ENCODE measurements at regions not wholly inside any gene's neighbourhood (a gene's known extent, or its start where the extent isn't known, plus 50 kb on each side); places are given as distances from the start of the nearest gene placed in this dataset.
"Not testable (repeated sequence)": the region's sequence is repeated elsewhere in the genome, so short reads cannot be mapped to it uniquely, and the experiment has no call there.

GRCh38 chr2:57185568-57185967 is 861.0 kb upstream of the VRK2 start:
- no peak overlapping the region for H3K4me3 ChIP-seq
- no peaks in the 10 kb centered on the region for H4K20me1 ChIP-seq
- no peak for TF ChIP-seq Cebpa-rat (IDR thresholded peaks at IDR 0.05)
- H3K4me1 ChIP-seq = no peaks in the 10 kb centered on the region
- H3K9me3 ChIP-seq = no peaks in the 10 kb centered on the region
- H3K9ac ChIP-seq = no peak overlapping the region
- H3K4me2 ChIP-seq = no peak overlapping the region
- H3K36me3 ChIP-seq = no peaks in the 10 kb centered on the region
- no peaks in the 10 kb centered on the region for H3K27me3 ChIP-seq
- H3K27ac ChIP-seq = no peak overlapping the region

GRCh38 chr2:57190007-57190406 is 856.6 kb upstream of the VRK2 start:
- Histone ChIP-seq H3K9me3 (no peaks in the 10 kb centered on the region), H3K27ac (no peak overlapping the region), H3K4me2 (no peak overlapping the region), H3K4me1 (no peaks in the 10 kb centered on the region), H3K4me3 (no peak overlapping the region), H3K27me3 (no peaks in the 10 kb centered on the region), H4K20me1 (no peaks in the 10 kb centered on the region), H3K36me3 (no peaks in the 10 kb centered on the region), H3K9ac (no peak overlapping the region)
- TF ChIP-seq Cebpa-rat (IDR thresholded peaks at IDR 0.05) = no peak

DNA sequence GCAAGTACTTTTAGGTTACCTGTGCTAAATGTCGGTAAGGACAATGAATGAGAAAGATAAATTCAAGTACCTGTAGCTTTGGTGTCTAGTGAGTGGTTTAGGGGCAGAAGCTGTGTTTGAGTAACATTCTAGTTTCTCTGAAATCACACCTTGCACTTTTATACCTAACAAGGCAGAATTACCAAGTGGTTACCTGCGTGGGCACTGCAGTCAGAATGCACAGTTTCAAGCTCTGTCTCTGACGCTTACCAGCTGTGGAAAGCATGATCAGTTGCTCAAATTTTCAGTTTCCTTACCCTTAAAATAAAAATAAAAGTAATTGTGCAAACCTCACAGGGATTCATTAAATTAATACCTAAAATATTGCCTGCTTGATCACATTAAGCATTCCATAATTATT is 846.9 kb upstream of the VRK2 start:
- Histone ChIP-seq H3K27me3 (no peaks in the 10 kb centered on the region), H3K27ac (no peak overlapping the region), H3K4me2 (no peak overlapping the region), H4K20me1 (no peaks in the 10 kb centered on the region), H3K4me3 (no peak overlapping the region), H3K9me3 (no peaks in the 10 kb centered on the region), H3K9ac (no peak overlapping the region), H3K4me1 (no peaks in the 10 kb centered on the region), H3K36me3 (no peaks in the 10 kb centered on the region)
- no peak for TF ChIP-seq Cebpa-rat (IDR thresholded peaks at IDR 0.05)

DNA sequence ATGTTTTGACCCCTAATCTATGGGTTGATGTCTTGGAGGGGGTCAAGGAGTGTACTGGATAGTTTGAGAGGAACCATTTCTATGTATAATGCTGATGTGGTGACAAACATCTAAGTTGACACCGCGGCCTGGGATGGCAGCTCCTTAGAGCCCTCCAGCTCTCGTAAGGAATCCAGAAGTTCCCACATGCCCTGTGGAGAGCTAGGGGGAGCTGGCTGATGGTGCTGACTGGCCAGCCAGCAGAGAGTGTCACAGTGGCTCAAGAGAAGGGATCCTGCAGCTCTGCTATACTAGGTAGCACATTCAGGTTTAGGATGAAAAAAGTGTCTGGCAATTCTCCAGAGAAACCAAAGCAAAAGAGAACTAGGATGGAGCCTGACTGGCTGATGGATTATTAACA is 842.2 kb upstream of the VRK2 start:
- Histone ChIP-seq H3K4me3 (no peak overlapping the region), H3K36me3 (no peaks in the 10 kb centered on the region), H3K4me2 (no peak overlapping the region), H3K27me3 (no peaks in the 10 kb centered on the region), H3K9ac (no peak overlapping the region), H3K9me3 (no peaks in the 10 kb centered on the region), H3K27ac (no peak overlapping the region), H3K4me1 (no peaks in the 10 kb centered on the region), H4K20me1 (no peaks in the 10 kb centered on the region)
- TF ChIP-seq Cebpa-rat (IDR thresholded peaks at IDR 0.05) = no peak

DNA sequence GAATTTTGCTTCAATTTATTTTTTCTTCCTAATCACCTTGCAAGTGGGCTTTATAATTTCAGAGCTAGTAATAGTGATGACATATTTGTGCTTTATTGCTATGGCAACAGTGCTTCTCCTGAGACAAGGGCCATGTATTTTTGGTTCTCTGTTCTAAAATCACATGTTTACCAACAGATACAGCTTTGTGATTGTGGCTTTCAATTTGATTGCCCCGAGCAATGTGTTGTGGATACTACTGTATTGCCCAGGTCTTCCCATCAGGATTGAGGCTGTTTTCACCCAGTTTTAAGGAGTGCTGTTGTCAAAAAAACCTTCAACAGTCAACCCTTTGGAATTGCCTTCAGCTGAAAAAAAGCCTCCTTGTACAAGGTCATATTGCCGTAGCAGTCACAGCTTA is 841.4 kb upstream of the VRK2 start:
- no peak overlapping the region for H3K4me3 ChIP-seq
- H4K20me1 ChIP-seq = no peaks in the 10 kb centered on the region
- no peak overlapping the region for H3K27ac ChIP-seq
- H3K9ac ChIP-seq = no peak overlapping the region
- no peaks in the 10 kb centered on the region for H3K9me3 ChIP-seq
- no peaks in the 10 kb centered on the region for H3K4me1 ChIP-seq
- H3K36me3 ChIP-seq = no peaks in the 10 kb centered on the region
- no peak overlapping the region for H3K4me2 ChIP-seq
- TF ChIP-seq Cebpa-rat (IDR thresholded peaks at IDR 0.05) = no peak
- H3K27me3 ChIP-seq = no peaks in the 10 kb centered on the region

GRCh38 chr2:57207191-57207590 is 839.4 kb upstream of the VRK2 start:
- Histone ChIP-seq H3K4me2 (no peak overlapping the region), H3K36me3 (no peaks in the 10 kb centered on the region), H3K27me3 (no peaks in the 10 kb centered on the region), H3K4me1 (no peaks in the 10 kb centered on the region), H3K9me3 (no peaks in the 10 kb centered on the region), H3K4me3 (no peak overlapping the region), H3K9ac (no peak overlapping the region), H3K27ac (no peak overlapping the region), H4K20me1 (no peaks in the 10 kb centered on the region)
- TF ChIP-seq Cebpa-rat (IDR thresholded peaks at IDR 0.05) = no peak

- Histone ChIP-seq H3K4me1 (no peaks in the 10 kb centered on the region), H3K9ac (no peak overlapping the region), H3K36me3 (no peaks in the 10 kb centered on the region), H3K4me3 (no peak overlapping the region), H3K27ac (no peak overlapping the region), H3K4me2 (no peak overlapping the region), H3K27me3 (no peaks in the 10 kb centered on the region), H3K9me3 (no peaks in the 10 kb centered on the region), H4K20me1 (no peaks in the 10 kb centered on the region)
- TF ChIP-seq Cebpa-rat (IDR thresholded peaks at IDR 0.05) = no peak
Observed at GRCh38 chr2:57209799-57210198, 836.8 kb upstream of the VRK2 start.

DNA sequence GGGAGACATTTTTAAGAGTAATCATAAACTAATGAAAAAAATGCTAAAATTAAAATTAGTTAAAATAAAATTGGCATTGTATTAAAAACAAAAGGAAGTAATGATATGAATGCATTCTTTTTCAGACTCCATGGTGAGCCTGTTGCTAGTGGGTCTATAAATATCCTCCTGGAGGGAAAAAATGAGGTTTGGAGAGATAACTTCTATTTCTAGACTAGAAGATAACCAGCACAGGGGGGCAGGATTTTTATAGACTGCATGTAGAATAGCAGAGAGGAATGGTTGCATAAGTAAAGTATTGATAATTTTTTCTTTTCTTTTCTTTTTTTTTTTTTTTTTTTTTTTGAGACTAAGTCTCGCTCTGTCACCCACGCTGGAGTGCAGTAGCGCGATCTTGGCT is 835.8 kb upstream of the VRK2 start:
- Histone ChIP-seq H3K4me1 (no peaks in the 10 kb centered on the region), H3K9me3 (no peaks in the 10 kb centered on the region), H3K27ac (no peak overlapping the region)

DNA sequence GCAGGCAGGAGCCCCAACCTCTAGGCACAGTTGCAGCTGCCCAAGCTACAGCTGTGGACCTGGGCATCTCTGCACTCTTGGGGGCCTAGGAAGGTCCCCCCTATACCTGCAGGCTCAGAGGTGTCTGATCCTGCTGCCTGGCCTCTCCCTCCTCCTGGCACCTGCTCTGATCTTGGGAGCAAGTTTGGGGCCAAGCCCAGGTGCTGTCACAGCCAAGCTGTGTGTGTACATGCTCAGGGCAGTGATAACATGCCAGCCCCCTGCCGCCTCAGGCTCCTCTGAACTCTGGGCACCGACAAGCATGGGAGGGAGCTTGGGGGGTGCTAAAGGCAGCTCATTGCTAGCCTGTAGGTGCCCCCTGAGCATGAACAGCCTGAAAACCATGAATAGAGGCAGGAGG is 829.6 kb upstream of the VRK2 start:
- Histone ChIP-seq H3K9ac (no peak overlapping the region), H3K4me1 (no peaks in the 10 kb centered on the region), H4K20me1 (no peaks in the 10 kb centered on the region), H3K27me3 (no peaks in the 10 kb centered on the region), H3K4me2 (no peak overlapping the region), H3K36me3 (no peaks in the 10 kb centered on the region), H3K9me3 (peaks cover 33% of the 10 kb centered on the region), H3K4me3 (no peak overlapping the region), H3K27ac (no peak overlapping the region)
- no peak for TF ChIP-seq Cebpa-rat (IDR thresholded peaks at IDR 0.05)

More for the DNA sequence above, 835.8 kb upstream of the VRK2 start:
- H3K4me2 ChIP-seq = no peak overlapping the region
- H3K36me3 ChIP-seq = no peaks in the 10 kb centered on the region
- no peak overlapping the region for H3K4me3 ChIP-seq
- H3K27me3 ChIP-seq = no peaks in the 10 kb centered on the region
- no peak for TF ChIP-seq Cebpa-rat (IDR thresholded peaks at IDR 0.05)
- H4K20me1 ChIP-seq = no peaks in the 10 kb centered on the region
- no peak overlapping the region for H3K9ac ChIP-seq

DNA sequence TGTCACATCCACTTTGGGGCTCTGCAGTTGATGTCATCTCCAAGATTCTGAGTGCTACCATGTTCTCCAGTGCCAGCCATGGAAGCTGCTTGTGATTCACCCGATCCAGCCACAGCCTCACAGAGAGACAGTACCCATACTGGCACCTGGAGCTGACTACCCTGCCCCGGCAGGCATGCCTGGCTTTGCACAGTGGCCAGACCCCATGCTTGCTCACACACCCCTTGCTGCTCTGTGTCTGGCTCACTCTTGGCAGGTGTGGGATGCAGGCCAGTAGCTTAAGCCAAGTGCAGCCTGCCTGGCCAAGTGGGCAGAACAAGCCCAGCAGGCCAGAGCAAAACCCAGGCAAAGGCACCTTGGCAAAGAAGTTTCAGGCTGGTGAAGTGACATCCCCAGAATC is 828.4 kb upstream of the VRK2 start:
- H4K20me1 ChIP-seq = no peaks in the 10 kb centered on the region
- H3K4me1 ChIP-seq = no peaks in the 10 kb centered on the region
- H3K9me3 ChIP-seq = peaks cover 33% of the 10 kb centered on the region
- TF ChIP-seq Cebpa-rat (IDR thresholded peaks at IDR 0.05) = no peak
- H3K27ac ChIP-seq = no peak overlapping the region
- no peaks in the 10 kb centered on the region for H3K36me3 ChIP-seq
- no peak overlapping the region for H3K4me3 ChIP-seq
- no peak overlapping the region for H3K9ac ChIP-seq
- H3K4me2 ChIP-seq = no peak overlapping the region
- no peaks in the 10 kb centered on the region for H3K27me3 ChIP-seq

DNA sequence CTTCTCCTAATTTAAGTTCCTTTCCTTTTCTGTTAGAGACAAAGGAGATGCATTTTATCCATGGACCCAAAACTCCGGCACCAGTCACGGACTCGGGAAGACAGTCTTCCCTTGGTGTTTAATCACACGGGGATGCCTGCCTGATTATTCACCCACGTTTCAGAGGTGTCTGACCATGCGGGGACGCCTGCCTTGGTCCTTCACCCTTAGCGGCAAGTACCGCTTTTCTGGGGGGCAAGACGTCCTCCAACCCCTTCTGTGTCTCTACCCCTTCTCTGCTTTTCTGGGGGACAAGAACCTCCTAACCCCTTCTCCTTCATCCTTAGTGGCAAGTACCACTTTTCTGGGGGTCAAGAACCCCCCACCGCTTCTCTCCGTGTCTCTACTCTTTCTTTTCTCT is 816.9 kb upstream of the VRK2 start:
- not testable (repeated sequence) for H4K20me1 ChIP-seq, H3K36me3 ChIP-seq, H3K9me3 ChIP-seq, H3K4me3 ChIP-seq, H3K27me3 ChIP-seq, H3K9ac ChIP-seq, H3K27ac ChIP-seq, H3K4me2 ChIP-seq, H3K4me1 ChIP-seq

- not testable (repeated sequence) for H3K9me3 ChIP-seq, H3K36me3 ChIP-seq, H3K4me3 ChIP-seq, H4K20me1 ChIP-seq, H3K27me3 ChIP-seq, H3K4me2 ChIP-seq, H3K27ac ChIP-seq, H3K9ac ChIP-seq, H3K4me1 ChIP-seq
Observed at GRCh38 chr2:57232341-57232740, 814.3 kb upstream of the VRK2 start.

DNA sequence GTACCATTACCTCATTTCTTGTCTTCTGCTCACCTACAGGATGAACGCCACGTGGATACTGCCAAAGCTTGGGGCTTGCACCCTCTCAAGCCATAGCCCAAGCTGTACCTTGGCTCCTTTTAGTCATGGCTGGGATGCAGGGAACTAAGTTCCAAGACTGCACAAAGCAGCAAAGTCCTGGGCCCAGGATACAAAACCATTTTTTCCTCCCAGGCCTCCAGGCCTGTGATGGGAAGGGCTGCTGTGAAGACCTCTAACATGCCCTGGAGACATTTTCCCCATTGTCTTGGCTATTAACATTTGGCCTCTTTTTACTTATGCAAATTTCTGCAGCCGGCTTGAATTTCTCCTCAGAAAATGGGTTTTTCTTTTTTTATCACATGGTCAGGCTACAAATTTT is 795.1 kb upstream of the VRK2 start:
- peaks cover 38% of the 10 kb centered on the region for H3K9me3 ChIP-seq
- not testable (repeated sequence) for H3K4me3 ChIP-seq, H3K4me1 ChIP-seq, H3K27me3 ChIP-seq, H3K9ac ChIP-seq, H3K4me2 ChIP-seq, H3K36me3 ChIP-seq, H4K20me1 ChIP-seq, H3K27ac ChIP-seq

- H3K4me1 ChIP-seq, H3K27me3 ChIP-seq, H3K4me2 ChIP-seq, H3K4me3 ChIP-seq, H3K27ac ChIP-seq, H3K9ac ChIP-seq, H3K36me3 ChIP-seq, H3K9me3 ChIP-seq, H4K20me1 ChIP-seq: not testable (repeated sequence)
Observed at GRCh38 chr2:57276408-57276807, 770.2 kb upstream of the VRK2 start.
